Activated CD4-positive, alpha-beta T cell treated with anti-CD3 and anti-CD28 coated beads, Interleukin-2, amount 10 ng/mL, durations not matched to agents 24 days and 14 days (primary cell): ENCODE measurements at regions not wholly inside any gene's neighbourhood (a gene's known extent, or its start where the extent isn't known, plus 50 kb on each side); places are given as distances from the start of the nearest gene placed in this dataset.
A peak's percentile ranks its signal among the peaks of the same experiment; 100 is the strongest.
"Not testable (repeated sequence)": the region's sequence is repeated elsewhere in the genome, so short reads cannot be mapped to it uniquely, and the experiment has no call there.

Experiments
- DNase-seq: peaks from one replicate; pipeline ENCODE4 v3.0.0; 2022
- H3K27ac Mint-ChIP-seq: one replicate; pipeline ENCODE4 v1.8.0; 2022; ENCODE audit warnings: mild to moderate bottlenecking, mixed read lengths
- H3K27me3 Mint-ChIP-seq: one replicate; pipeline ENCODE4 v1.8.0; 2022; ENCODE audit warnings: mixed read lengths
- H3K36me3 Mint-ChIP-seq: one replicate; pipeline ENCODE4 v1.8.0; 2022; ENCODE audit warnings: low read depth, mild to moderate bottlenecking, mixed read lengths
- H3K4me1 Mint-ChIP-seq: one replicate; pipeline ENCODE4 v1.8.0; 2021; ENCODE audit warnings: mixed read lengths
- H3K4me3 Mint-ChIP-seq: one replicate; pipeline ENCODE4 v1.8.0; 2022; ENCODE audit warnings: mild to moderate bottlenecking, moderate library complexity, mixed read lengths
- H3K9me3 Mint-ChIP-seq: one replicate; pipeline ENCODE4 v1.8.0; 2021; ENCODE audit warnings: mixed read lengths
- intact Hi-C: fragments of 100-400 bp; cut with micrococcal nuclease; formaldehyde crosslinking; loops from one replicate; pipeline ENCODE4 v1.15.1; 2023

DNA sequence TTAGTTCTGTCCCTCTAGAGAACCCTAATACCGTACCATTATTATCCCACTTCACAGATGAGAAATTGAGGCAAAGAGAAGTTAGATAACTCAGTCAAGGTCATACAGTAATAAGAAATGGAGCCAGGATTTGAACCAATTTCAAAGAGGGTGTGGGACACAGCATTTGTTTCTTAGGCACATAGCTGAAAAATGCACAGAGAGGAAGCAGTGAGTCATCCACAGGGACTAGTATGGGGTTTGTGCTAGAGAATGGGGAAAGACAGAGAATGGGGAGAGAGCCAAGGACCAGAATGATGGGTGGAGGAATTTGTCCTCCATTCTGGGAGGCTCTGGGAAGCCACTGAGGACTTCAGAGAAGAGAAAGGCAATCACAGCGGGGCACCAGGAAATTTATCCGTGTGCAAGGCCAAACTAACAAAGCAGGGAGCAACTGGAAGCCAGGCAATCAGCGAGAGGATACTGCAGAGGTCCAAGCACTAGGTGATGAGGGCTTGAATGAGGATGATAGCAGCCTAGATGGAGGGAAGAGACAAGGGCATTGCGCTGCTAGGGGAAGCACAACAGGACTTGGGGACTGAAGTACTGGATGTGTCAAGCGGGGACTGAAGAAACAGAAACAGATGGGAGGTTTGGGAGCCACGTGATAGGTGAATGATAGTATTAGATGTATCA is 78.1 kb upstream of the ZFHX3 start:
- Mint-ChIP-seq H3K27ac (no peak overlapping the region), H3K4me3 (no peak overlapping the region), H3K9me3 (peaks cover 8% of the 10 kb centered on the region), H3K36me3 (no peaks in the 10 kb centered on the region), H3K27me3 (peaks cover 2% of the 10 kb centered on the region), H3K4me1 (peaks cover 9% of the 10 kb centered on the region)
- intact Hi-C loops = no loop called here
- no peak for DNase-seq

DNA sequence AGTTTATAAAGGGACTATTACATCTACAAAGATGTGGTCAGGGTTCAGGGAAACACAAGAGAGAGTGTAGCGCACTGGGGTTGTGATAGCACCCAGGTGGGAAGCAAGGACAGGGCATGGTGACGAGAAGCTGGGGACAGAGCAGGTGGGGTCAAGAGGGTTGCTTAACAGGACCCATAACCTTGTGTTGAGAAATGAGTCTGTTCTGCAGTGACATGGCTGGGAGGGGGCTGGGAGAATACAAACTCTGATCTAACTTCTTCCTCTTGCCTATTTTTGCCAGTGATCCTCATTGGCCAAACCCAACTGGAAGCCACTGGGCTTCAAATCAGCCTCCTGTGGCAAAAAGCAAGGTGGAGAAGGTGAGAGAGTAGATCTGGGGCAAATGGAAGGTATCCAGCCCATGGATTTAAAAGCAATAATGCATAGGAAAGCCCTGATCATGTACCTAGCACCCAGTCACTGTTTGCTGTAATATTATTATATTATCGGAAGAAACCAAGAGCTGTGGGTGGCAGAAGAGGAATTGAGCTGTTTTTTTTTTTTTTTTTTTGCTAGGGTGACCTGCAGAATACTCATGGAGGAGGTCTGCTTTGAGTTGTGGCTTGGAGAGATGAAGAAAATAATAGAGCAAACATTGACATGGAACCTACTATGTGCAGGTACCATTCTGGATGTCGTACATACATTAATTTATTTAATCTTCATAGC is 76.9 kb upstream of the ZFHX3 start:
- H3K9me3 Mint-ChIP-seq = peaks cover 11% of the 10 kb centered on the region
- H3K36me3 Mint-ChIP-seq = no peaks in the 10 kb centered on the region
- H3K27ac Mint-ChIP-seq = no peak overlapping the region
- H3K4me3 Mint-ChIP-seq = no peak overlapping the region
- intact Hi-C loops = no loop called here
- peaks cover 2% of the 10 kb centered on the region for H3K27me3 Mint-ChIP-seq
- DNase-seq = no peak
- peaks cover 9% of the 10 kb centered on the region for H3K4me1 Mint-ChIP-seq

DNA sequence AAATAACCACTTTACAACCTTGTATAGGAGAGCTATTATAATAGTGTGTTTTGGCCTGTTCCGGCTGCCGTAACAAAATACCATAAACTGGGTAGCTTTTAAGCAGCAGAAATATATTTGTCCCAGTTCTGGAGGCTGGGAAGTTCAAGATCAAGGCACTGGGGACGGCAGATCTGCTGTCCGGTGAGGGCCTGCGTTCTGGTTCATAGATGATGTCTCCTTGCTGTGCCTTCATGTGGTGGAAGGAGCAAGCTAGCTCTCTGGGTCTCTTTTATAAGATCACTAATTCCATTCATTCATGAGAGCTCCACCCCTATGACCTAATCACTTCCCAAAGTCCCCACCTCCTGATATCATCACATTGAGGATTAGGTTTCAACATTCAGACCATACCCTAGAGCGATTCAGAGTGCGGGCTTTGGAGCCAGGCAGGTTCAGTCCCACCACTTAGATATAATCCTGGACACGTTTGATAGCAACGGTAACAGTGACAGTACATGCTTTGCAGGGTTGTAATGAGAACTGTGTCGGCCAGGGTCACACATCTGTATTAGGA is 76.2 kb upstream of the ZFHX3 start:
- intact Hi-C loops = no loop called here
- H3K27me3 Mint-ChIP-seq = peaks cover 2% of the 10 kb centered on the region
- peaks cover 9% of the 10 kb centered on the region for H3K4me1 Mint-ChIP-seq
- DNase-seq = no peak
- no peak overlapping the region for H3K4me3 Mint-ChIP-seq
- peaks cover 11% of the 10 kb centered on the region for H3K9me3 Mint-ChIP-seq
- H3K27ac Mint-ChIP-seq = no peak overlapping the region
- H3K36me3 Mint-ChIP-seq = no peaks in the 10 kb centered on the region

DNA sequence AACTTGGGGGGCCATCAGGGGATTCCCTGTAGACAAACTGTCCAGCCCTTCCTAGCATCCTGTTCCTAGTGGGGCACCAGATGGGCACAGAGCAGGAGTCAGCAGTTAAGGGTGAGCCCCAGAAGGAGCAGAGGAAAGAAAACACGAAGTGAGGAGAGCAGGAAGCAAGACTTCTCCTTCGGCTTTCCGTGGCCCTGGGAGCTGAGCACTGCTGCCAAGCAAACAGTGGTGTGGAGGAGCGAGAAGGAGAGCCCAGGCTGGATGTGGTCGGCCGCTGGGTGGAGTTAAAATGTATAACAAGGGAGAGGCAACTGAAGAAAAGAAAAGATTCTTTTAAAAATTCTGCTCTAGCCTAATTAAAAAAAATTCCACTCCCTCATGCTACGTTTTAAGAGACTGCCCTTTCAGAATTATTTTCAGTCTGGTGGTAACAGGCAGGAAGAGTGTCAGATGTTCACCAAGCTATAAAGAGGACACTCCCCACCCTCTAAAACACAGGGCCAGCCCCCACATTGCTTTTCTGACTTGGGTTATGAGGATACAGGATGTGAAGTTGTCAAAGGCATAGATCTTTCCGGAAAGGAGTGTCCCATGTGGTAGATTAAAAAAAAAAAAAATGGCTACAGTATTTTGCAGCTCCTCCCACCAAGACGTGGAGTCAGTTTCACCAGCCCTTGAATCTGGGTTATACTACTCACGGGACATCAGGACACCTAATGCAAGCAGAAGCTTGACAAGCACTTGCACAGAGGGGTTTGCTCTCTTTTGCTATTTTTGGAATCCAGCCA is 74.9 kb upstream of the ZFHX3 start:
- H3K4me1 Mint-ChIP-seq = peaks cover 9% of the 10 kb centered on the region
- H3K27ac Mint-ChIP-seq = peak overlapping the region; percentile 36
- DNase-seq = peak; percentile 66
- peaks cover 9% of the 10 kb centered on the region for H3K9me3 Mint-ChIP-seq
- intact Hi-C loops = no loop called here
- peak overlapping the region; percentile 39 for H3K4me3 Mint-ChIP-seq
- peaks cover 2% of the 10 kb centered on the region for H3K27me3 Mint-ChIP-seq
- H3K36me3 Mint-ChIP-seq = no peaks in the 10 kb centered on the region

DNA sequence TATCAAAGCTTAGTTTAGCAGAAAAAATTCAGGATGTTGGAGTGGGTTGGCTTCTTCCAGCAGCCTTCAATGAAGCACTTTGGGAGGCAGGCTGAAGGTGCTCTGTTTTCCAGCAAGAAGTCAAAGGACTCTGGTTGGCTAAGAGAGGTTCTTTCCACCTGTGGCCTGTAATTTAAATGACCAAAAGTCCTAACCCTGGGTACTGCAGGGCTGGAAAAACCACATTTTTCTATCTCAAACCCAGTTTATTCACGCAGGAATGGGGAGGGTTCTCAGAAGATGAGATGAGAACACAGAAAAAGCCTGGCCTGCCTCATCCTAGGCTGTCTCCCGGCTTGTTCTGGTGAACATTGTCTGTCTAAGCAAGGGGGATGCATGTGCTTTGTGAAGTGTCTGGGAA is 68.6 kb upstream of the ZFHX3 start:
- Mint-ChIP-seq H3K36me3 (no peaks in the 10 kb centered on the region), H3K27me3 (no peaks in the 10 kb centered on the region), H3K4me3 (no peak overlapping the region), H3K9me3 (peaks cover 3% of the 10 kb centered on the region), H3K27ac (no peak overlapping the region), H3K4me1 (no peaks in the 10 kb centered on the region)
- intact Hi-C loops = no loop called here
- no peak for DNase-seq

DNA sequence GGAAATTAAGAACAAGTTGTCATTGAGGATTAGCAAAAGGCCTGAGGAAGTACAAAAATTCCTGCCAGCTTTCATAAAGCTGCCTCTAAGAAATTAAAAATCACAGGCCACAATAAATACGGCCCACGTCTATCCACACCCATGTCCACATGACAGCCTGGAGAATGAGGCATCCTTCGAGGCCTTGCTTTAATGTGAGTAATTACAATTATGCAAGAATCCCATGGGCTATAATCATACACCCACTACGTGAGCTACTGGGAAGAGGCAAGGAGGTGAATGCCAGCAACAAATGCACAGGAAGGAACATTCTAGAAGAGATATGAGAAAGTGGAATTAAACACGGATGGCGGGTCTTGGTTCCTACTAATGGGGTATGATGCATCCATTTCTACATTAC is 65.4 kb upstream of the ZFHX3 start:
- Mint-ChIP-seq H3K4me1 (no peaks in the 10 kb centered on the region), H3K36me3 (no peaks in the 10 kb centered on the region)
- no peak for DNase-seq

DNA sequence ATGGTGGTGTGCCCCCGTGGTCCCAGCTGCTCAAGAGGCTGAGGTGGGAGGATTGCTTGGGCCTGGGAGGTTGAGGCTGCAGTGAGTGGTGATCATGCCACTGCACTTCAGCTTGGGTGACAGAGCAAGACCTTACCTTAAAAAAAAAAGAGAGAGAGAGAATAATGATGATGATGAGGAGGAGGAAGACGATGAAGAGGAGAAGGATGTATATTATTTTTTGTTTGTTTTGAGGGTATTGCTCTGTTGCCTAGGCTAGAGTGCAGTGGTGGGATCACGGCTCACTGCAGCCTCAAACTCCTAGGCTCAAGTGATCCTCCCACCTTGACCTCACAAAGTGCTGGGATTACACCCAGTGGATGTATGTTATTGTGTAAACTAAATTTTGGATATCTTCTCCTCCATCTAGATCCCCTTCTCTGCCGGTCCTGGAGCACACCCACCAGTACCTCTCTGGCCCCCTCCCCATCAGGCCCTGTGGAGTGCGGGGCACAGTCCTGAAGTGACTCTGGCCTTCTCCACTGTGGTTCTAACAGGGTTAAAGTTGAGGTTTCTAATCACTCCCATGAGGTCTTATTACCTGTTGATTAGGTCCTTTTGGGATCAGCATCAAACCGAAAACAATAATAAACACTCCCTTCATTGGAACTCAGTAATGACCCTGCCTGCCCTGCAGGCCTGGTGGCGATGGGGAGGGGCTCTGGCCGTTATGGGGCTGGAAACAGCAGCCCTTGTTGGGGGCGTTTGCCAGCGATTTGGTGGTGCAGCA is 60.5 kb upstream of the ZFHX3 start:
- H3K9me3 Mint-ChIP-seq = no peaks in the 10 kb centered on the region
- no peak for DNase-seq
- H3K27ac Mint-ChIP-seq = no peak overlapping the region
- no peaks in the 10 kb centered on the region for H3K36me3 Mint-ChIP-seq
- no peak overlapping the region for H3K4me3 Mint-ChIP-seq
- intact Hi-C loops = no loop called here
- no peaks in the 10 kb centered on the region for H3K4me1 Mint-ChIP-seq
- no peaks in the 10 kb centered on the region for H3K27me3 Mint-ChIP-seq

More for the DNA sequence above, 65.4 kb upstream of the ZFHX3 start:
- intact Hi-C loops = no loop called here
- Mint-ChIP-seq H3K27me3 (no peaks in the 10 kb centered on the region), H3K27ac (no peak overlapping the region), H3K4me3 (no peak overlapping the region), H3K9me3 (no peaks in the 10 kb centered on the region)

DNA sequence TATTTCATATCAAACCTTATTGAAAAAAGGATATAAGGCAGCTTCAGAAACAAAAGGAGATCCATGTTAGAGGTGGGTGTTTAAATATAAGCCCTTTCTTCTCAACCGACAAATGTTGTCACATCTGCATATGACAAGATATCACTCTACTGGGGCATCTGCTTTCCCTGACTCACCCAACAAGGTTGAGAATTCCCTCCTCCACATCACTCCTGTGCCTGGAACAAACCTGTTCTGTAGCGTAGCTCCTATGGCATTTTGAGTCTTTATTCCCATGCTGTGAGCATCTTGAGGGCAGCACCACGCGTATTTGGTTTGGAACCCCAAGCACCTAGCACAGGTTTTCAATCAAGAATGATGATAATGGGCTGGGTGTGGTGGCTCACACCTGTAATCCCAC is 59.4 kb upstream of the ZFHX3 start:
- intact Hi-C loops = no loop called here
- Mint-ChIP-seq H3K4me1 (no peaks in the 10 kb centered on the region), H3K4me3 (no peak overlapping the region), H3K36me3 (no peaks in the 10 kb centered on the region), H3K27me3 (no peaks in the 10 kb centered on the region), H3K9me3 (no peaks in the 10 kb centered on the region), H3K27ac (no peak overlapping the region)
- DNase-seq = no peak

DNA sequence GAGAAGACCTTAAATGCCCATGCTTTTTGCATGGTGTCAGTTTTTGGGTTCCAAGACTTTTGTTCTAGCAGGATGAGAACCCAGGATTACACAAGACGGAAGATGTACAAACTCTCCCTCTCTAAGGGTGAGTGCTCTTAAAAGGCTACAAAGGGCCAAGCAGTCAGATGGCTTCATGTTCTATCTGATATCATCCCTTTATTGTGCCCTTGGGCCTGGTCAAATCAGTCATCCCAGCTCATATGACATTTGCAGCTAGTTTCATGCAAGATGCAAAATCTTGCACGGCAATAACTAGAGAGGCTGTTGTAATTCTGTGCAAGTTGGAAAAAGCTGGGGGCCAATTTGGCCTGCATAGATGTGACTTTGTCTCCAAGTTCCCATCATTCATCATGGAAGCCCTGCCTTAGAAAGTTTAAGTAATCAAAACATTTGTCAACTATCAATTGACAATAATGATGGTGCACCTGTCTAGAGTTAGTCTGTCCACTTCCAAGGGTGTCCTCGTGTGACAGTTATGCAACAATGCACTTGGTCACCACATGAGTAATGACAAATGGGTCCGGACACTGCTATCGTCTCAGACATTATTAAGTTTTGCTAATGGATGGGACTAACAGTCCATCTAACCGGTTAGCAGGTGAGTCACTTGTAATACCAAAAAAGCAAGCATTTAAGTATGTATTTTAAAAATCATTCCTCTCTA is 58.6 kb upstream of the ZFHX3 start:
- Mint-ChIP-seq H3K36me3 (no peaks in the 10 kb centered on the region), H3K27ac (no peak overlapping the region), H3K4me3 (no peak overlapping the region), H3K9me3 (no peaks in the 10 kb centered on the region), H3K4me1 (no peaks in the 10 kb centered on the region), H3K27me3 (no peaks in the 10 kb centered on the region)
- intact Hi-C loops = no loop called here
- no peak for DNase-seq

DNA sequence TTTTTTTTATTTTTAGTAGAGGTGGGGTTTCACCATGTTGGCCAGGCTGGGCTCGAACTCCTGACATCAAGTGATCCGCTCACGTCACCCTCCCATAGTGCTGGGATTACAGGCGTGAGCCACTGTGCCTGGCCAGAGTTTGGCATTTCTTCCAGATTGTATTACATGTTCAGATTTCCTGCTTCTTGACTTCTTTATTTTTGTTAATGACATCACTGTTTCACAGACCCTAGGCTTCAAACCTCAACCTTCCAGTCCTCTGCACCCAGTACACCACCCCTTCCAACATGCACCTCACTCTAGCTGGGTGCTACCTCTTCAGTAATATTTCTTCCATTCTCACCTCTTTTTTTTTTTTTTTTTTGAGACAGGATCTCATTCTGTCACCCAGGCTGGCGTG is 53.6 kb upstream of the ZFHX3 start:
- Mint-ChIP-seq H3K27me3 (peaks cover 2% of the 10 kb centered on the region), H3K4me3 (no peak overlapping the region), H3K4me1 (no peaks in the 10 kb centered on the region), H3K36me3 (no peaks in the 10 kb centered on the region), H3K27ac (no peak overlapping the region), H3K9me3 (no peaks in the 10 kb centered on the region)
- DNase-seq = no peak
- intact Hi-C loops = no loop called here

DNA sequence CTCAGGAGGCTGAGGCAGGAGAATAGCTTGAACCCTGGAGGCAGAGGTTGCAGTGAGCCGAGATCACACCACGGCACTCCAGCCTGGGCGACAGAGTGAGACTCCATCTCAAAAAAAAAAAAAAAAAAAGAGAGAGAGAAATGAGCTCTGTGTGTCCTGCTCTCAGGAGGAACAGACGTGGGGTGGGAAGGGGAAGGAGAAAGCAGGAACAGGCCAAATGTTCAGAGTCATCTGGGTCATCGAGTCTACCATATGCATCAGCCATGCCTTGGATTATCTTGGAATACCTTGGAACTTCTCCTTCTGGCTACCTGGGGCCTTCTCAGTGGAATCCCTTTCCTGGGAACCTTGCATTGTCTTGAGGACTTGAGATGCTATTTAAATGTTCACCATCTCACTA is 51.7 kb upstream of the ZFHX3 start:
- DNase-seq, H3K36me3 Mint-ChIP-seq, H3K9me3 Mint-ChIP-seq, intact Hi-C loops, H3K4me1 Mint-ChIP-seq, H3K4me3 Mint-ChIP-seq, H3K27ac Mint-ChIP-seq, H3K27me3 Mint-ChIP-seq: not testable (repeated sequence)
